ENCODE measurements at regions not wholly inside any gene's neighbourhood (a gene's known extent, or its start where the extent isn't known, plus 50 kb on each side); places are given as distances from the start of the nearest gene placed in this dataset.

GRCh38 chr3:191123231-191123630 lies 75.8 kb upstream of the OSTN start:
- no peak for DNase-seq (ENCODE audit: low read depth, low spot score)
- no peak for TF ChIP-seq CTCF (conservative IDR thresholded peaks at IDR 0.05)
- Mint-ChIP-seq H3K27me3 (ENCODE audit: low read depth) (no peaks in the 10 kb centered on the region), H3K27ac (ENCODE audit: unreplicated experiment) (no peak overlapping the region), H3K9me3 (no peaks in the 10 kb centered on the region), H3K36me3 (ENCODE audit: low read depth) (no peaks in the 10 kb centered on the region), H3K4me3 (no peak overlapping the region), H3K4me1 (no peaks in the 10 kb centered on the region)

GRCh38 chr3:191120447-191121298 lies 78.4 kb upstream of the OSTN start:
- no peaks in the 10 kb centered on the region for H3K36me3 Mint-ChIP-seq (ENCODE audit: low read depth)
- TF ChIP-seq CTCF (conservative IDR thresholded peaks at IDR 0.05) = no peak
- no peak overlapping the region for H3K27ac Mint-ChIP-seq (ENCODE audit: unreplicated experiment)
- H3K4me1 Mint-ChIP-seq = no peaks in the 10 kb centered on the region
- H3K4me3 Mint-ChIP-seq = no peak overlapping the region
- DNase-seq (ENCODE audit: low read depth, low spot score) = no peak
- no peaks in the 10 kb centered on the region for H3K27me3 Mint-ChIP-seq (ENCODE audit: low read depth)
- H3K9me3 Mint-ChIP-seq = no peaks in the 10 kb centered on the region

GRCh38 chr3:191119415-191120295 lies 79.4 kb upstream of the OSTN start:
- H3K36me3 Mint-ChIP-seq (ENCODE audit: low read depth) = no peaks in the 10 kb centered on the region
- no peak for DNase-seq (ENCODE audit: low read depth, low spot score)
- H3K4me3 Mint-ChIP-seq = no peak overlapping the region
- no peaks in the 10 kb centered on the region for H3K9me3 Mint-ChIP-seq
- TF ChIP-seq CTCF (conservative IDR thresholded peaks at IDR 0.05) = no peak
- H3K27me3 Mint-ChIP-seq (ENCODE audit: low read depth) = no peaks in the 10 kb centered on the region
- H3K27ac Mint-ChIP-seq (ENCODE audit: unreplicated experiment) = no peak overlapping the region
- no peaks in the 10 kb centered on the region for H3K4me1 Mint-ChIP-seq

GRCh38 chr3:191111722-191112121 lies 87.3 kb upstream of the OSTN start:
- Mint-ChIP-seq H3K36me3 (ENCODE audit: low read depth) (no peaks in the 10 kb centered on the region), H3K4me3 (no peak overlapping the region), H3K27me3 (ENCODE audit: low read depth) (no peaks in the 10 kb centered on the region), H3K27ac (ENCODE audit: unreplicated experiment) (no peak overlapping the region), H3K9me3 (no peaks in the 10 kb centered on the region), H3K4me1 (no peaks in the 10 kb centered on the region)
- no peak for DNase-seq (ENCODE audit: low read depth, low spot score)
- no peak for TF ChIP-seq CTCF (conservative IDR thresholded peaks at IDR 0.05)

- Mint-ChIP-seq H3K36me3 (ENCODE audit: low read depth) (no peaks in the 10 kb centered on the region), H3K4me1 (no peaks in the 10 kb centered on the region), H3K27ac (ENCODE audit: unreplicated experiment) (no peak overlapping the region), H3K27me3 (ENCODE audit: low read depth) (no peaks in the 10 kb centered on the region), H3K4me3 (no peak overlapping the region), H3K9me3 (no peaks in the 10 kb centered on the region)
- TF ChIP-seq CTCF (conservative IDR thresholded peaks at IDR 0.05) = no peak
- no peak for DNase-seq (ENCODE audit: low read depth, low spot score)
These were observed 93.6 kb upstream of the OSTN start for GRCh38 chr3:191105418-191105817.
